ENCODE measurements at regions not wholly inside any gene's neighbourhood (a gene's known extent, or its start where the extent isn't known, plus 50 kb on each side); places are given as distances from the start of the nearest gene placed in this dataset.
"Not testable (repeated sequence)": the region's sequence is repeated elsewhere in the genome, so short reads cannot be mapped to it uniquely, and the experiment has no call there.

DNA sequence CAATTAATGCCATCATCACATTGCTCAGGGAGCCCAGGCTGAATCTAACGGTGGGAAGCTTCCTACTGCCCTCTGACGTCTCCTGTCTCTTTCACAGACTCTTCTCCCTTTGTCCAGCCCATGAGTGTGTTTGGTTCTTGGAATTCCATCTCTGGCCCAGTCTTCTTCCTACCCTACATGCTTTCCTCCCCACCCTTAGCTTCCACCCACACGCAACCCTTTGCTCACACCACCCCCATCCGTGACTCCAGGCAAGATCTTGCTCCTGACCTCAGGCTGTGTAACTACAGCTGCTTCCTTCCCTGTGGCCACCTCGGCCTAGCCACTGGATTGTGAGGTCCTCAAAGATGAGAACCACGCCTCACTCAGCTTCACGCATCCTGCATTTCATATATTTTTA lies 72.3 kb upstream of the THBS1 start:
- DNase-seq (ENCODE audit: low spot score), result no peak
- in situ Hi-C loops (cut with HindIII; ENCODE audit: low sequenced_read_pairs), result no loop called here

DNA sequence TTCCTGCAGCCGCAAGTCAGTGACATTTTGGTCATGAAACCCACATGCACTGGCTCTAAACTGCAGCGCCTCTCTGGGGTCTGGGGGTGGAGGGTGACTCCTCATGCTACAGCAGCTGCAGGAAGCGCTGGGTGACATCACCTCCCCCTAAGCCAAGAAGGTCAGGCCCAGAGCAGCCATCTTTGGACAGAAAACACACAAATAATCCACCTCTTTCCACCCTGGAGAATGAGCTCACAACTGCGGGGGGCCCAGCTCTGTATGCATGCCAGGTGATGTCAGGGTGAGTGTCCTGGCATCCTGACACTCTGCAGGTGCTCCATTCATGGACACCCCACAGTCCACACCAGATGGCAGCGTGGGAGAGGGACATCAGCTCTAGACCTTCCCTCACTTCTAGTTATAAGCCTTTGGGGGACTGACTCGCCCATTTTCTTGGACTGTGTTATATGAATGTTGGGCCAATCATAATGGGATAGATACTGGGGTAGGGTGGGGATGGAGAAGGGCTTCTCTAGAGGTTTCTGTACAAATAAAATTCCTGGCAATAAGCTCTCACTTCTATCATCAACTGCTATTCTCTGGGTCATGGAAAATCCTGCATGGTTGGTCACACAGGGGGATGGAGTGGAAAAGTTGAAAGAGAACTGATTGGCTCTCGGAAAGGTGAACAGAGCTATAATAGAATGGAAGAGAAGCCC lies 70.7 kb upstream of the THBS1 start:
- in situ Hi-C loops (cut with HindIII; ENCODE audit: low sequenced_read_pairs), result no loop called here
- peak; percentile 13 for DNase-seq (ENCODE audit: low spot score)

DNA sequence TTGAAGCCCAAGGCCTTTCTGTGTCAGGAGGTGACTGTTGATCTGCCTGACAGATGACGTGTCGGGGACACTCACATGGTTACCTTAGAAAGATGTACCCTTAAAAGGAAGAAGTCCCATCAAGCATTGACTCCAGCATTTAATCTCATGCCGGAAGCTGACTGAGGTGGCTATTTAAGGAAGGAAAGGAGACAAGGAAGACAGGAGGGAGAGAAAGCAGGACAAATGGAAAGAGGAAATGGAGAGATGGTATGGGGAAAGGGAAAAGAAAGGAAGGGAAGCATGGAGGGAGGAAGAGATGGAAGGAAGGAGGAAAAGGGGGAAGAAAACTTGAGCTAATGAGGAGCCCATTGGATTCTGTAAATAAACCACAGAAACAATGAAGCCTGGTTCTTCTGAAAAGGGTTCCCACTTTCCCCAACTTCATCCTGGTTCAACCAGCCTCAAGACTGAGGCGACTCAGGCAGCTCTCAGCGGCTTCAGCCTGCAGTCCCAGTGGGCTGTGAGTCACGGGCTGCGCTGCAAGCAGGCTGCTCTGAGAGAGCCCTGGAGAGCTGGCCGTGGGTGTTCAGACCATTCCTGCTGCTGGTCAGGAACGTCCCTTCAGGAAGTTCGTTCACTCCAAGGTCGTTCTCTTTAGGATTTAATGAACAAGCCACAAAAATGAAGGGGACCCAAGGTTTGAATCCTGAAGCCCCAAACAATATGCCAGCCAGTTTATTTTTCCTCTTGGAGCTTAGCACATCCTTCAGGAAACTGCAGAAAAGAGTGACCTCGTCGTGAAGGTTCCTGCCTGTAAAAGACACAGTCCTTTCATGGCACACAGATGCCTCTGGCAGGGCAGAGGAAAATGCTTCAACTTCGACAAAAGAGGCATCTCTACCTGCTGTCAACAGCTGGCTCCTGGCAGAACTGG lies 69.6 kb upstream of the THBS1 start:
- DNase-seq (ENCODE audit: low spot score), result no peak

GRCh38 chr15:39511916-39512260 lies 69.0 kb upstream of the THBS1 start:
- in situ Hi-C loops (cut with HindIII; ENCODE audit: low sequenced_read_pairs), result no loop called here
- no peak for DNase-seq (ENCODE audit: low spot score)

More for the DNA sequence above, 69.6 kb upstream of the THBS1 start:
- in situ Hi-C loops (cut with HindIII; ENCODE audit: low sequenced_read_pairs), result no loop called here

DNA sequence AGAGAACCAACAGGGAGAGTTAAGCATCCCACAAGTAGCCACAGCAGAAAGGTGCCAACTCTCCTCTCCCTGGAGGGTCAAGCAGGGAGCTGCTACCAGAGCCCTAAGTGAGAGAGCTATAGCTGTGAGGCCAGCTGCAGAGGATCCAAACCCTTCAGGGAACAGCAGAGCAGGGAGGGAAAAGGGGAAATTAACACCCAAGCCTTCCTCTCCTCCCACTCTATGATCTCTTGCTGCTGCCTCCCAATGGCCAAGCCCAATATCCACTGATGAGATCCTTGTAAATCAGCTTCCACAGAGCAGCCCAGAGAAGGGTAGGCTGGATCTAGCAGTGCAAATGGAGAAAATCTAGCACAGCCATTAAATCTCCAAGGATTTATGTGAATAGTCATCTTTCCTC lies 68.2 kb upstream of the THBS1 start:
- no peak for DNase-seq (ENCODE audit: low spot score)
- in situ Hi-C loops (cut with HindIII; ENCODE audit: low sequenced_read_pairs), result no loop called here

- in situ Hi-C loops (cut with HindIII; ENCODE audit: low sequenced_read_pairs), result no loop called here
- DNase-seq (ENCODE audit: low spot score), result no peak
Measured at GRCh38 chr15:39513936-39514335, 66.9 kb upstream of the THBS1 start.

DNA sequence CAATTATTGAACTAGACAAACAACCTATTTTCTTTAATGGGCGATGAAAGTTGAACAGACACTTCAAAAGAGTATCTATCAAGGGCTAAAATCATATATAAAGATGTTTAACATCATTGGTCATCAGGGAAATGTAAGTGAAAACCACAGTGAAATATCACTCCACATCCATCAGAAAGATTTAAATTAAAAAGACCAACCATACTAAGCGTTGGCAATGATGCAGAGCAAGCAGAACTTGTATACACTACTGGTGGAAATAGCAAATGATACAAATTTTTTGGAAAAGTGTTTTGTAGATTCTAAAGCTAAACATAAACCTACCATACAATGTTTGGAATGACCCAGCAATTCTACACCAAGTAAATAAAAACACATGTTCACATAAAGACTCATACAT lies 65.9 kb upstream of the THBS1 start:
- no peak for DNase-seq (ENCODE audit: low spot score)
- in situ Hi-C loops (cut with HindIII; ENCODE audit: low sequenced_read_pairs), result no loop called here

DNA sequence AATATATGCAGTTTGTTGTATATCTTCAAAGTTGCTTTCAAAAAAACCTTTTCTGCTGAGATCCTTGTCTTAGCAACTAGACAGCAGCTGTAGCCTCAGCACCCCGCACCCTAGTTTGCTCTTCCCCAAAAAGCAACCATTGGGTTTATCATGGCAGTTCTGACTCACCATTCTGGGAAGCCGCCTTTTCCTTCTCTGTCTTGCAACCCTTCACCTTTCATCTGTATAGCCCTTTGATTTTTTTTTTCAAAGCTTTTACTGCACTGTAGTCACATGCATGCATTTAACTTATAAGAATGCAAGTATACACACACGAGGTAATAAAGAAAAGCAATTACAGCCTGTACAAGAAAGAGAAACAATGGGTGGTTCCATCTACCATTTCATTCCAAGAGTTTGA lies 65.1 kb upstream of the THBS1 start:
- in situ Hi-C loops (cut with HindIII; ENCODE audit: low sequenced_read_pairs), result no loop called here
- DNase-seq (ENCODE audit: low spot score), result no peak

DNA sequence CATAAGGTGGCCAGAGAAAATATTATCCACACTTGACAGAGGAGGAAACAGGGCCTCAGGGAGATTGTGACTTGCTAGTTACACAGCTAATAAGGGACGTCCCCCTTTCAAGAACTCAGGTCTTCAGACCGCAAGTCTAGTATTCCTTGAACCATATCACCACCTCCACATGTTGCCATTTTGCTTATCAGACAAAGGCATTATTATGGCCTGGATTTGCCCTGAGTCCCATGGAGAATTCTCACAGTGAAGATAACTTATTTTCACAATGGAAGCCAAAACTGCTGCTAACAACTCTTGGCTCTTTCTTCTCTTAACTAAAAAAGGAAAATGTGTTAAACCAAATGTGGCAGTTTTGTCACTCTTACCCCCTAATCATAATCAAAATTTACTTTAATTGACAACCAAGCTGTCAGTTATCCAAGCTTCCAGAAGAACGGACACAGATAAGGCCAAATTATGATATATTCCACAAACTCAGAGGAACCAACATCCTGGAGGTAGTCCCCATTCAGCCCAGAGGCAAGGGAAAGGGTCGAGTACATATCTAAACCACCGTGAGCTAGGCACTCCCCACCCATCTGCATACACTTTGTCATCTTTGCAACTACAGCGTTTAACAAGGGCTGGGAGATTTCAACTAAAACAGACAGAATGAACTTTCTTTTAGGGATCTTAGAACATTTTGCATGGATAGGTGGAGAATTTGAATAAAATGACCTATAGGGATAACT lies 63.6 kb upstream of the THBS1 start:
- in situ Hi-C loops (cut with HindIII; ENCODE audit: low sequenced_read_pairs), result no loop called here
- no peak for DNase-seq (ENCODE audit: low spot score)

DNA sequence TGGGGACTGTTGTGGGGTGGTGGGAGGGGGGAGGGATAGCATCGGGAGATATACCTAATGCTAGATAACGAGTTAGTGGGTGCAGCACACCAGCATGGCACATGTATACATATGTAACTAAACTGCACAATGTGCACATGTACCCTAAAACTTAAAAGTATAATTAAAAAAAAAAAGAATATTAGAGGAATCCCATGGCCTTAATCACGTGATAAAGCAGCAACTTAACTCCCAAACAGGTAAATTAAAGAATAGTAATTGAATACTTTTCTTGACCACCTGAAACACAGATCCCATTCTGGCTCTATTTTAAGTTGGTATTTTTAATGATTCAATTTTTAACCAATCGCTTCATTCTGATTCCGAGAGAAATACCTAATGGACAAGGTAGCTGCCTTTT lies 56.9 kb upstream of the THBS1 start:
- DNase-seq (ENCODE audit: low spot score); in situ Hi-C loops (cut with HindIII; ENCODE audit: low sequenced_read_pairs): not testable (repeated sequence)

DNA sequence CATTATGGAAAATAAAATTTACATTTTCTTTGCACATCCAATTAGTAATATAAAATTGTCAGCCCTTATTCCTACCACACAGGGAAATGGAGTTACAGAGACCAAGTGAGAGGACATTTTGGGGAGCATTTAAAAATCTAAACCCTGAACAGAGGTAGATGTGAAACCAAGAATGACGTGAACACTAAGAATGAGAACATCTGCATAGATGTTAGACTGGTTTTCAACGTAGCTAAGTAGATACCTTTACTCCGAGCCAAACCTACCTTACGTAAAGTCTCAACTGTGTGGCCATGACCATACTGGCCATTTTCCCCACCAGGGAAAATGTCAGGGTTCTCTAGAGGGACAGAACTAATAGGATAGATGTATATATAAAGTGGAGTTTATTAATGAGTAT lies 51.4 kb upstream of the THBS1 start:
- DNase-seq (ENCODE audit: low spot score), result no peak
- in situ Hi-C loops (cut with HindIII; ENCODE audit: low sequenced_read_pairs), result no loop called here

DNA sequence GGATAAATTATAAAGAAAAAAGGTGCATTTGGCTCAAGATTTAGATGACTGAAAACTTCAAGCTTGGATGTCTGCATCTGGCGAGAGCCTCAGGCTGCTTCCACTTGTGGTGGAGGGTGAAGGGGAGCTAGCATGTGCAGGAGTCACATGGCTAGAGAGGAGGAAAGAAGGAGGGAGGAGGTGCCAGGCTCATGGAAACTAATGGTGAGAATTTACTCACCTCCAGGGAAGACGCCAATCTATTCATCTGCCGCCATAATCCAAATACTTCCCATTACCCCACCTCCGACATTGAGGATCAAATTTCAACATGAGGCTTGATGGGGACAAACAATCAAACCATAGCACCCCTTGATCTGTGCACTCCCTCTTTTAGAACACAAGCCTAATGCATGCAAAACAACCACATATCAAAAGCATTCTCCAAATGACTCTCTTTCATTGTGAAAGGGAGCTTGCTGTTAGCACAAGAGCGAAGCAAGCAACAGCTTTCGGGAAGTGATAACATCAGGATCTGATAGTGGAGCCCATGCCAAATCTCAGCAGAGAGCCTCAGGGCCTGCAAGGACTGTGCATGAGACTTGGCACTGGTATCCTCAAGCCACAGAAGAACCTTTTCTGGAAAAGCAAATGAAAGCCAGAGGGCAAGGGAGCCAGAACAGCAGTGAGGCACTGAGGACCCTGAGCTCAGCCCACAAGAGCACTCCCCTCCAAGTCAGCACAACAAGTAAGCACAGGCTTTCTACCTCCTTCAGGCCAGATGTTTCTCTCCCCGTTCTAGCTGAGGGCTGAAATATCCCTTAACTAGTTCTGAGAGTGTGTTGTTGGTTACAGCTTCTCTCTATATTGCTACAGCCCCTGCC lies 50.2 kb upstream of the THBS1 start:
- in situ Hi-C loops (cut with HindIII; ENCODE audit: low sequenced_read_pairs), result no loop called here
- DNase-seq (ENCODE audit: low spot score), result no peak

All from G401 (cell line).